Renal cortex interstitium (tissue), 11 donors: ENCODE measurements at regions not wholly inside any gene's neighbourhood (a gene's known extent, or its start where the extent isn't known, plus 50 kb on each side); places are given as distances from the start of the nearest gene placed in this dataset.
A peak's percentile ranks its signal among the peaks of the same experiment; 100 is the strongest.

ENCODE experiments used
- DNase-seq, 11 donors: peaks; one replicate each; pipeline ENCODE4 v3.0.0-alpha.2; 2013; ENCODE audit warnings: low read depth in 9 of 11, low spot score in 4 of 11; ENCODE audit errors: extremely low read depth in 1 of 11

- no peak for DNase-seq
Observed at GRCh38 chr14:49992901-49993339, 100.0 kb downstream of the ARF6 start.

GRCh38 chr14:49993565-49993964 lies 100.7 kb downstream of the ARF6 start:
- no peak for DNase-seq

GRCh38 chr14:49994951-49995561 lies 102.2 kb downstream of the ARF6 start:
- DNase-seq: no peak

GRCh38 chr14:49997991-49998390 lies 105.1 kb downstream of the ARF6 start:
- no peak for DNase-seq

- DNase-seq: no peak
Observed at GRCh38 chr14:49999146-49999761, 106.4 kb downstream of the ARF6 start.

GRCh38 chr14:49999826-50000379 lies 107.0 kb downstream of the ARF6 start:
- DNase-seq: no peak

GRCh38 chr14:50000380-50001150 lies 107.7 kb downstream of the ARF6 start:
- peak in 1 of 11 donors; percentile 18 for DNase-seq

GRCh38 chr14:50001151-50001998 lies 108.5 kb downstream of the ARF6 start:
- DNase-seq: peak in 1 of 11 donors; percentile 27

GRCh38 chr14:50001999-50002925 lies 109.4 kb downstream of the ARF6 start:
- no peak for DNase-seq

- no peak for DNase-seq
Observed at GRCh38 chr14:50002926-50003212, 110.0 kb downstream of the ARF6 start.

- DNase-seq: peak in 2 of 11 donors; percentile 48 to 51
Observed at GRCh38 chr14:50003213-50004021, 110.5 kb downstream of the ARF6 start.

GRCh38 chr14:50006141-50006540 lies 110.2 kb downstream of the VCPKMT start:
- DNase-seq: no peak

GRCh38 chr14:50007123-50007903 lies 109.1 kb downstream of the VCPKMT start:
- no peak for DNase-seq

GRCh38 chr14:50008562-50008961 lies 107.8 kb downstream of the VCPKMT start:
- no peak for DNase-seq

GRCh38 chr14:50008974-50009373 lies 107.4 kb downstream of the VCPKMT start:
- DNase-seq: no peak

- DNase-seq: no peak
Observed at GRCh38 chr14:50010752-50011151, 105.6 kb downstream of the VCPKMT start.

- DNase-seq: no peak
Observed at GRCh38 chr14:50011242-50011641, 105.1 kb downstream of the VCPKMT start.
